ENCODE measurements at regions not wholly inside any gene's neighbourhood (a gene's known extent, or its start where the extent isn't known, plus 50 kb on each side); places are given as distances from the start of the nearest gene placed in this dataset.

GRCh38 chr4:38323141-38323641 lies 340.8 kb upstream of the KLF3 start (continued):
- no peak for TF ChIP-seq ELK1 (IDR thresholded peaks at IDR 0.05; ENCODE audit: borderline replicate concordance, low read depth, low read length)

GRCh38 chr4:38324861-38325628 lies 339.0 kb upstream of the KLF3 start:
- H3K36me3 ChIP-seq (ENCODE audit: control insufficient read depth, insufficient read depth, low read length), result no peaks in the 10 kb centered on the region
- no peak overlapping the region for H3K9ac ChIP-seq (ENCODE audit: low read depth, low read length)
- dilution Hi-C loops (cut with HindIII; ENCODE audit: low sequenced_read_pairs, unreplicated experiment), result no loop called here
- H3K27ac ChIP-seq (ENCODE audit: insufficient read depth, low read length), result no peak overlapping the region
- no peak for DNase-seq
- no peak overlapping the region for H4K91ac ChIP-seq (ENCODE audit: insufficient read depth, low read depth, low read length)
- no peaks in the 10 kb centered on the region for H4K20me1 ChIP-seq (ENCODE audit: insufficient read depth, low read length)
- H3K4ac ChIP-seq (ENCODE audit: low read depth, low read length), result no peak overlapping the region
- no peak overlapping the region for H2AFZ ChIP-seq (replicated peaks; ENCODE audit: low read length, poor library complexity)
- peaks cover 2% of the 10 kb centered on the region; the same call in 1 of the 2 replicates for H3K27me3 ChIP-seq (ENCODE audit: control insufficient read depth, insufficient read depth, low read length)
- WGBS, 2 experiments (ENCODE audit: extremely low coverage in 2 of 2, insufficient read length in 1 of 2), result 87% methylated on average over 3 of the region's 31 CpGs; no CpG with 5 or more reads in 1 of the 2 experiments
- peaks cover 8% of the 10 kb centered on the region for H3K4me1 ChIP-seq (ENCODE audit: control insufficient read depth, insufficient read depth, low read length)
- H3K23ac ChIP-seq (ENCODE audit: low read depth, low read length), result no peak overlapping the region
- H4K8ac ChIP-seq (ENCODE audit: low read depth in 2 of 2, low read length in 2 of 2), result no peak overlapping the region
- no peak overlapping the region for H2BK5ac ChIP-seq (ENCODE audit: low read depth, low read length, poor library complexity, severe bottlenecking)
- H2BK15ac ChIP-seq (ENCODE audit: low read depth, low read length), result no peak overlapping the region
- CTCF ChIA-PET, result no interaction called here
- H3K14ac ChIP-seq (replicated peaks; ENCODE audit: low read depth, low read length), result no peak overlapping the region
- H2AK5ac ChIP-seq (ENCODE audit: low read depth, low read length), result no peak overlapping the region
- ATAC-seq (ENCODE audit: low read depth), result no peak
- H3K18ac ChIP-seq (ENCODE audit: low read depth, low read length), result no peak overlapping the region
- no peak overlapping the region for H3K4me3 ChIP-seq (ENCODE audit: insufficient read depth, low read depth, low read length)
- H3K9me1 ChIP-seq (ENCODE audit: insufficient read depth, low read length), result no peaks in the 10 kb centered on the region
- no TSS peak for BruUV-seq (replicated peaks)
- H4K5ac ChIP-seq (ENCODE audit: low read depth, low read length), result no peak overlapping the region
- no peaks in the 10 kb centered on the region for H3K79me1 ChIP-seq (ENCODE audit: low read depth in 1 of 2, low read length in 2 of 2)
- no peak overlapping the region for H3K4me2 ChIP-seq (ENCODE audit: low read depth, low read length)
- H2BK20ac ChIP-seq (ENCODE audit: low read depth, low read length), result no peak overlapping the region
- no peaks in the 10 kb centered on the region; the same call in 1 of the 2 replicates for H3K9me3 ChIP-seq (ENCODE audit: control insufficient read depth, insufficient read depth, low read length)
- in situ Hi-C loops (cut with MboI; ENCODE audit: low sequenced_read_pairs), result no loop called here
- intact Hi-C loops (cut with micrococcal nuclease), result loop anchor here (5.0 kb wide), 1 partner anchor 237 kb away; no protein-coding TSS in a partner anchor
- POLR2A ChIA-PET (ENCODE audit: unreplicated experiment), result no interaction called here
- no peak overlapping the region for H3K56ac ChIP-seq (ENCODE audit: extremely low read depth, insufficient read depth, low read length)
- H2BK120ac ChIP-seq (ENCODE audit: low read depth, low read length), result no peak overlapping the region
- H2AK9ac ChIP-seq (replicated peaks; ENCODE audit: low read depth, low read length, poor library complexity), result no peak overlapping the region
- TF ChIP-seq CEBPB (IDR thresholded peaks at IDR 0.05; ENCODE audit: low read depth, low read length), result no peak
- TF ChIP-seq SMC3 (IDR thresholded peaks at IDR 0.05; ENCODE audit: low read depth, low read length), result no peak
- TF ChIP-seq RAD21 (IDR thresholded peaks at IDR 0.05; ENCODE audit: low read length), result no peak
- TF ChIP-seq POLR2A (IDR thresholded peaks at IDR 0.05; ENCODE audit: low read depth, low read length), result no peak
- TF ChIP-seq ELK1 (IDR thresholded peaks at IDR 0.05; ENCODE audit: borderline replicate concordance, low read depth, low read length), result no peak
- no peak for TF ChIP-seq BHLHE40 (IDR thresholded peaks at IDR 0.05; ENCODE audit: low read depth, low read length)
- no peak for TF ChIP-seq MAZ (IDR thresholded peaks at IDR 0.05; ENCODE audit: borderline replicate concordance, low read depth, low read length)
- no peak for TF ChIP-seq RCOR1 (IDR thresholded peaks at IDR 0.05; ENCODE audit: insufficient replicate concordance, low read length)
- no peak for TF ChIP-seq USF2 (IDR thresholded peaks at IDR 0.05; ENCODE audit: low read depth, low read length)
- no peak for TF ChIP-seq NFE2L2 (IDR thresholded peaks at IDR 0.05; ENCODE audit: low read depth, low read length)
- TF ChIP-seq MXI1 (IDR thresholded peaks at IDR 0.05; ENCODE audit: borderline replicate concordance, low read depth, low read length), result no peak
- no peak for TF ChIP-seq FOS (IDR thresholded peaks at IDR 0.05; ENCODE audit: low read depth, low read length)

All from IMR-90 (cell line).